Amygdala (tissue), 56 donors: ENCODE measurements at regions not wholly inside any gene's neighbourhood (a gene's known extent, or its start where the extent isn't known, plus 50 kb on each side); places are given as distances from the start of the nearest gene placed in this dataset.

Experiments used
- DNase-seq, 56 donors: peaks; one replicate each; lab custom pipeline; 2025; lab: John Stamatoyannopoulos, UW

DNA sequence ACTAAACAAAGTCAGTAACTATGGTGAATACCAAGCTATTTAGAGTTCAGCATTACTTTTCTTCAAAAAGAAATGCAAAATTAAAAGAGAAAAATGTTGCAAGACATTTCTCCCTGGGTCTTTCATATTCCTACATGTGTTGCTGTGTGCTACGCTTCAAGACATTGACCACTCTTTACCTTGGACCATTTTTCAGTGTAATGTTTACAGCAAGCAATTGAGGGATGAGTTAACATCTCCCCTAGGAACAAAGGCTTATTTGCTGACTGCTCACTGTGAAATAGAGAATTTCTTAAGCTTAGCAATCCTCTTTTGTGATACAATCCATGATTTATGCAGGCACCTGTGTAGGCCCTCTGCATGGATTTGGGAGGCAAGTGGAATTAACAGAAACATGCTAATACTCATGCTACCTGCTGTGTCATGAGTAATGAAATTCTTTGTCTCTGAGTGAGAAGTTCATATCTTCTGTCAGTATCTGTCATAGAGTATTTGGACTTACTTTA is 1202.9 kb upstream of the CDH8 start:
- no peak for DNase-seq

DNA sequence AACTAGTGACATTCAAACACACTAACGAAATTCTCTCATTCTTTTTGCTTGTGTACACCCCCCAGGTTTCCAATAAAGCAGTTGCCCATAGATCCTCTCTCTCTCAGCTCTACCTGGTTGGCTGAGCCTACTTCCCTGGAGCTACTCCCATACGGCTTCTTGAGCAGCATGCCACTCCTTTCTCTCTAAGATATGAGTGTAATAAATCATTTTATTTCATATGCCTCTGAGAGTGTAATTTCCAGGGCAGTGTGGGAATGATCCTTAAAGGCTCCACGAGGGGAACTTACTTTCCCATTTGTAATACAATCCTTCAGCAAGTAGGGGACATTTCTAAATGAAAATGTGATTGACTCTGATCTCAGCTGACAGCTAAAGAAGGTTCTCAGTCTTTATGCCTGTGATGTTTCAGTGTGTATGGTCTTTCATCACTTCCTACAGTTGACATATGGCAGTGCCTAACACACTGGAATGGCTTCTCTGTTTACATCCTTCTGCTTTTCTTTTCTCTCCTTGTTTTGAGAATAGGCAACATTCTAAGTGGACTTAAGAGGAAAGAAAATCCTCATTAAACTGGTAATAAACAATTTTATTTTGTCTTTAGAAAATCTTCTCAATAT is 1194.3 kb upstream of the CDH8 start:
- DNase-seq: no peak

DNA sequence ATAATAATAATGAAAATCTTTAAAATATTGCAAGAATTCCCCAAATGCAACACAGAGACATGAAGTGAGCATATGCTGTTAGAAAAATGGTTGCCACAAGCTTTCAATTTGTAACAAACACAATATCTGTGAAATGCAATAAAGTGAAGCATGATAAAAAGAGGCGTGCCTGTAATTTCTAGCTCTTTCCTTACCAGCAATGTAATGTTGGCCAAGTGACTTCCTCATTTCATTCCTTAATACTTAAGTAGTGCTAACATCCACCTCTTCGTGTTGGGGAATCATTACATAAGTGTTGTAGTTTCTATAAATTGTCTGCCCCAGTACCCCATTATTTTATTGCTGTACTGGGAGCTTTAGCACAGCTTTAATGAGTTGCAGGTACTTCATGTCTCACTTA is 1192.0 kb upstream of the CDH8 start:
- no peak for DNase-seq

DNA sequence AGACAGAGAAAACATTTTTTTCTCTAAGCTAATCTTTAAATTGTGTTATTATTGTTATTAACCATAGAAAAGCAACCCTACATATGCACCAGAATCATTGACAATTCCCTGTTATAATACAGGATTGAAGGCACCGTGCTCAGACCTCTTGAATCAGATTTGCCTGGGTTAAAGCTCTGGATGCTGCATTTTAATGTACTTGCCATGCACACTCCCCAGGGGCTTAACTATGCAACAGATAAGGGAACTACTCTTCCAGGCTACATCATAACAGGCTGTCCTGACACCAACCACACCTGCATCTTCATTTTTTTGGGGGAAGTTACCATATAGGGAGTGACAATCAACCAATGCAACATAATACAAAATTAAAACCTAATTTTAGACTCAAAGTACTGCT is 1187.6 kb upstream of the CDH8 start:
- DNase-seq: no peak

DNA sequence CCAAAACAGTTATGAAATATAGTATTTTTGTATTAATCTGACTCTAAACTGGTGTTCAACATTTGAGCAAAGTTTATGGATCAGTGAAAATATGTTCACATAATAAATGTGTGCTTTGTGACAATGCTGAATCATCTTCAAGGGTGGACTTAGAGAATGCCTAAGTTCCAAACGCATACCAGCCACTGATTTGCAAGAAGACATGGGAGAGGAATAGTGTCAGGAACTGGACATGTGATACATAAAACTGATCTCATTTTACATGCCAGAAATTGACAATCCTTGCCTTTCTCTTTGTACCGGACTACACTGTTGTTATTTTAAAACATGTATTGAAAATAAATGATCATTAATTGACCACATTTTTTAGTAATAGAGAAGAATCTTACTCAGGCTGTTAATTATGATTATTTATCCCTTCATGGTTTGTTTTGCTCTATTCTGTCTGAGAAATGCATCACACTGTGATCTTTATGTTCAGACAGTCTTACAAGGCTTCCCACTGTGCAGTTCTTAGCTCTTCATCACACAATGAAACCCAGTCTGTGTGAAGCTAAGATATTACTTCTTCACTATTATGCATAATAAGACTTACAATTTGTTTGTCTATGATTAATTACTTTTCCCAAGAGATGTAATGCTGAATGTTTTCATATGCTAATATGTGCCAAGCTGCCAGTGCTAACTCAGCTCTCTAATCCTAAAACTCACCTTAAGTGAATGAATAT is 1180.6 kb upstream of the CDH8 start:
- DNase-seq: no peak

DNA sequence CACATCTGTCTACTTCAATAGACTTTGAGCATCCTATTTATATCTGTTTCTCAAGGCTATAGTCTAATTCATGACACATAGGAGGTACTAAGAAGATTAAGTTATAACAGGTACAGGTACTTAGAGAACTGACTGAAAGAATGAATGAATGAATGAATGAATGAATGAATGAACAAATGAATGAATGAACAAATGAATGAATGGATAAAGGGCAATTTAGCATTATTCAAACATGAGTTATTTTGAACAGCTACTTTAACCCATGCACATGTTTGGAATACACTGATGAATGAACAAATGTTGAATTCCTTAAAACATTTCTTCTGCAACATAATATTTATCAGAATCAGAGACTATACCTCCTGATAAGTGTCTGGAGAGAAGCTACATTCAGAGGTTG is 1165.6 kb upstream of the CDH8 start:
- no peak for DNase-seq

DNA sequence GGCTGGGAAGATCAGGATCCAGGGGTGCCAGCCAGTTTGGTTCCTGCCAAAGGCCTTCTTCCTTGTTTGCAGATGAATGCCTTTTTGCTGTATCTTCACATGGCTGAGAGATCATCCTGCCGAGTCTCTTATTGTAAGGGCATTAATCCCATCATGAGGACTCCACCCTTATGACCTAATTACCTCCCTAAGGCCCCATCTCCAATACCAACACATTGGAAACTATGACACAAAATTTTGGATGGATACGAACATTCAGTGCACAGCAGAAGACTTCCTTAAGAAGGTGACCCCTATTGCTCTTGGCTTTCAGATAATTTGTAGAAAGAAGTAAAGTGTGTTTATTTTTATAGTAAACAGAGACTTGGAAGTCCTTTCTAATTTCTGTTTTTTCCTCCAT is 1164.7 kb upstream of the CDH8 start:
- DNase-seq: no peak

DNA sequence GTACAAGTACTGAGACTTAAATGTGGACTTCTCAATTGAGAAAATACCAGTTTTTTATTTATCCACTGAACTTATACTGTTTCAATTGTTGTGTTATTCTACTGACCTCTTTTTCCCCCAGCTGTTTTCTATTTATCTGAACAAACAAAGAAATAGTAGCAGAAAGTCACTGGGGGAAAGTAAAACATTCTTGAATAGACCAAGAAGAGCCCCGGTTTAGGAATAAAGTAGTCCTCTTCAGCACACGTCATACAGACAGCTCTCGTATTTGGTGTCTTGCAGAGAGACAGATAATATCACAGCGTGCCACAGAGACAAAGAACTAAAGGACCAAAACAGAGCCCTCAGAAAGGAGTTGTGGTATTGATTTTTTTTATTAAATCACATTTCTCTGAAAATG is 1159.1 kb upstream of the CDH8 start:
- no peak for DNase-seq

DNA sequence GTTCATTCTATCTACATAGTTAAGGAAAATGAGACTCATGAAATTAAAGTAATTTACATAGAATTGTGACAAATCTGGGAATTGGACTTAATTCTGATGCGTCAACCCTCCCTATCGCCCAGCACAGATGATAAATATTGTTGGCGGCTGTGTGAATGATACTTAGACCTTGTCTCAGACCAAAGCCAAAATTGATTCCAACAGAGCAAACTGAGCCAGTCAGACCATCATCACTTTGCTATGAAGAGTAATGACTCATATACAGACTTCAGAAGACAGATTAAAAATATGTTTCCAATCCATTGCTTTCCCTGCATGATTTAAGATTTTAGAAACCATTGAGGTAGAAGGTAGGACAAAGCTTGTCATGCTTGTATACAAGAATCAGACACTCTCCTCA is 1156.7 kb upstream of the CDH8 start:
- no peak for DNase-seq

DNA sequence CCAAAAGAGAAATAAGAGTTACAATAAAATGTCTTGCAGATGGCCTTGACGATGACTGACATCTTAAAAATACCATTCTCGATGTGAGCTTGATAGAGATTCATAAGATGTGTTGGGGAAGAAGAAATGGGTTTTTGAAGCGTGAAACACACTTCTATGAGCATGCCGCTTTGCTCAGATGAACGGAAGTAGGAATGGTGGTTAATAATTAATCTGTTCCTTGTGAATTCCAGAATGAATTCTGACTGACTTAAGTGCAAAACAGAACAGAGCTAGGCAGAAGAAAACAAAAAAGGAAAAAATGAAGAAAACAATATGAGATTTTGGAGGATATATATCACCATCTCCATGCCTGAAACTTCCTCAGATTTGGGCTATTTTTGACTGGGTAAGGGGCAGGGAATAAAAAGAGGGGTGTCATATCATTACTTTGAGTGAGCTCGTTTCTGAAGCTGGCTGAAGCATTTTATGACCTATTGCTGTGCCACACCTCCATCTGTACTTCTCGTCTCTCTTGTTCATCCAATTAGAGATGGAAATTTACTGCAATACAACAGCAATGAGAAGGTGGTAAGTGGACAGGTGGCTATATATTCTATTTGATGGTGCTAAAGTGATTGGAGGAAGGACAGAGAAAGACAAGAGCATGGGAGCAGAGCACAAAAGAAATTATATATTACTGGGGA is 1152.0 kb upstream of the CDH8 start:
- DNase-seq: no peak

DNA sequence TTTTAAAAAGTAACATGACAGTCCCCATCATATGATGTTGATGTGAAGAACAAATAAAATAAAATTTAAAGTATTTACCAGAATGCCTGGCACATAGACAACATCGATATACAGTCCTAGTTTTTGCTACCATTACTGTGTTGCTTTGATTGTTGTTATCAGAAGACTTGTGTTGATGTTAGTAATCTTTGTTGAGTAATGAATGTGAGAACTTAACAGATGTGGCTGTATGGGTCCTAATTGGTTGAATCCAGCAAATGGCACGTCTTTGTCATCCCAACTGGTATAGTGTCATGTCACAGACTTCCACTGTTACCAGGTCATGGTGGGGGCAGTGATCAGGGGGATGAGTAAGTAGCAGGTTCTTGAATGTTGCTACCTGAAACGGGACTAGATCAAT is 1151.4 kb upstream of the CDH8 start:
- no peak for DNase-seq

DNA sequence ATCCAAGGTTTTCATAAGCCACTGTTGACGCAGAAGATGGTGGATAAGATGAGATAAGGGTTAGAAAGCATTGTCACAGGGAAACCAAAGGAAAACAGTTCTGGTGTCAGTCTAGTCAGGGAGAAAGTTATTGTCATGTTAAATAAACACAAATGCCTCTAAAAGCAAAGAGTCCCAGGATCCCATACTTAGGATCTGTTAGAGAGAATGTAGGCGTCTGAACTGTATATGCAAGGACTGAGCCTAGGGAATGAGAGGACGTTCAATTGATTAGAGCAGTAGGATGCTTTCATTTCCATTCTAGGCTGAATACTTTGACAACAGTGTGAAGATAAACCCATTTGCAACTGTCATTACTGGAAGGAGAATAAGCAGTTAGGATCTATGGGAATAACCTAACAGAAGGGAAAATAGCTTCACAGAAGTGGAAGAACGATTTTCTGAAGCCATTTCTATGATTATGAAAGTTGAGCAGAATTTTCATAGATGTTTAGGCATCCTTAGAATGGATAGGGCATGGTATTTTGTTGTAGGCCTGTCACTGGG is 1149.1 kb upstream of the CDH8 start:
- no peak for DNase-seq

DNA sequence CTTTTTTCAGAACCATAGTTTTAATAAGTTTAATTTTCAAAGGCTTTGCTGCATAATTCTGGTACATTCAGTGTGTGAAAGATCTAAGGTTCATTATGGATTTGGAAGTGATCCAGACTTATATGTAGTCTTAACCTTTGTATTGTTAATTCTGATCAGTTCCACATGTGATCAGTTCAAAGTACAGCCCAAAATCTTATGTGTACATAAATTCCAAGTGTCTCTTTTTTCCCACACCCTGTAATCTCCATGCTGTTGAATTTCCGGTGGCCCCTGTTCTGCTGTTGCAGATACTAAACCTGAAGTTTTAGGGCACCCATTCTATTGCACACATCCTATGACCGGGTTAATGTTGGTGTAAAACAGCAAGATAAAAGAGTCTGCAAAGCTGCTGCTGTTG is 1147.5 kb upstream of the CDH8 start:
- DNase-seq: no peak

DNA sequence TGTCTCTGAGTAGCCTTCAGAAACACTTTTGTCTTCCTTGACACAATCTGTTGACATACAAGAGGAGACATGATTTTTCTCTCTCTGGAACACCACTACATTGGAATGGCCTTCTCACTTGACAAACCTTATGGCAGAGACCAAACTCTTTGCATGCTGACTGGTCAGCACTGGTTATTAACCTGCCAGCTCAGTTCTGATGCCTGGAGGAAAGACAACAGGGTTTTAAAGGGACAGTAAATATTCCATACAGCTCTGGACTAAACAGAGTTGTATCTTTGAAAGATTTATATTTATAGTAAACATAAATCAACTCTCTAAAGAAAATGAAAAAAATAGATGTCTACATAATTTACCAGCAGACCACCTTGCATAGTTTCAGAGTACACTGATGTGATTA is 1139.1 kb upstream of the CDH8 start:
- DNase-seq: no peak

DNA sequence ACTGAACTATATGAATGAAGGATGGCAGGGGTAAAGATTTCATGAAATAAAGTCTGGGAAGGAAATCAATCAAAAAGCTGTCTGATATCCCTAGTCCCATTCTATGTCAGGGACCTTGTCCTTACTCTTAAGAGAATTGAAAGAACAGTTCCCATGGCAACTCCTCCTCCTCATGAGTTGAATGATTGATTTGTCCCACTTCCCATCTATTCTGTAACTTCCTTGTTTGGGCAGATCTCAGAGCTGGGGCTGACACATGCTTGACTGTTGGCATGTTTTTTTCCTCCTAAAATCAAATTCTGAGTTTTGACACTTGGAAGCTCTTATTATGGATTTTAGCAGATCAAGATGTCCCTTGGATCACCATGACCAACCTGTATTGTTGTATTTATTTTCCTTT is 1138.6 kb upstream of the CDH8 start:
- DNase-seq: no peak

DNA sequence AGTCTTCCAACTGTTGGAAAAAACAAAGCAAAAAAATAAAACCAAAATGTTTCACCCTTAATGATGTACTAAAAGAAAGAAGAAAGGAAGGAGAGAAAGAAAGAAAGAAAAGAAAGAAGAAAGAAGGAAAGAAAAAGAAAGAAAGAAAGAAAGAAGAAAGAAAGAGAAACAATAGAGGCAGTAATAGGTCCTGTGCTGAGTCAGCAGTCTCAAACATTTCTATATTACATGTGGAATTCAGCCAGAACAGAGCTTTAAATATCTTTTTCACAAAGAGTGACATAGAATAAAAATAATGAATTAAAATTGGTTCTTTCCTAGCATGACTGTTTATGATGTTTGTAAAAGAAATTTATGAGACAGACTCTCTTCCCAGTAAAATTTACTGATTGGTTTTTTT is 1135.3 kb upstream of the CDH8 start:
- DNase-seq: no peak

DNA sequence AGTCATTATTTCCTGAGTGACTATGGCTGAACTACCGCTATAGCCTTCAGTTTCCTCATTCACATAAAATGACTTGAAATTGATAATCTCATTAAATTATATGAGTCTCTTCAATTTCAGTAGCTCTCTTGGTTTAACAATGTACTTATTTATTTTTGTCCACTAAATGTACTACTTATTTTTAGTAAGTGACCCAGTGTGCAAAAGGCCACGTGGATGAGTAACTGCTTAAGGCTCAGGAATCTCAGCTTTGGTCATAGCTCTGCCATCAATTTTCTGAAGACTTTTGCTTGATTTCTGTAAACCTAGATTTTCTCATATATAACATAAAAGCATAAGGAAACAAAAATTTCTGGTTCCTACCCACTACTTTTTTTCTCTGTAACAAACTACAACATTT is 1132.9 kb upstream of the CDH8 start:
- no peak for DNase-seq

DNA sequence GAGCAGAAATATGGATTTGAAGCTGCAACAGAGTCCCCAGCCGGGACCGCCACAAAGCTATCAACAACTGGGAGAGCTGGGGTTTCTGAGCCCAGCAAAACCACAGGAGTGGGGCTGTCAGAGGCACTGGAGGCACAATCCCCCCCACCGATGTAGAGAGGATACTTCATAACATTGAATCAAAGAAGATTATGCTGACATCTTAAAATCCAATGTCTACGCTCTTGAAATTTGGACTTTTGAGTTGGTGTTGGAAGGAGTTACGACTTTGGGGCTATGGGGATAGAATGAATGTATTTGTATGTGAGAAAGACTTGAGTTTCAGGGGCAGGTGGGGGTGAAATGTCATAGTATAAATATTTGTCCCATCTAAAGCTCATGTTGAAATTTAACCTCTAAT is 1121.6 kb upstream of the CDH8 start:
- DNase-seq: no peak

DNA sequence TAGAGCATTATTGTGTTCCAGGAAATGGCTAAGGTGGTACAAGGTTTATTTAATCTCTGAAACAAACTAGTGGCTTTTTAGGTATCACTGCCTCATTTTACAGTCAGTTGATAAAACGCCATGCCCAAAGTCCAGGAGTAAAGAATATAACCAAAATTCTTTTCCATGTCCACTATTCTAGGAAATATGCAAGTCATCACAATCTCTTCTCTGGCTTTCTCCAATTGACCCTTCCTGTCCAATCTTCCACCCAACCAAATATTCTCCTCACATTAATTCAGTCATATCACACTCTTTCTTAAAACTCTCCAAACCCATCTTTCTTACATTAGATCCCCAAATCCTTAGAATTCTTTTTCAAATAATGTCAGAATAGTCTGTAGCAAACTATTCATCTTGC is 1110.0 kb upstream of the CDH8 start:
- DNase-seq: no peak

DNA sequence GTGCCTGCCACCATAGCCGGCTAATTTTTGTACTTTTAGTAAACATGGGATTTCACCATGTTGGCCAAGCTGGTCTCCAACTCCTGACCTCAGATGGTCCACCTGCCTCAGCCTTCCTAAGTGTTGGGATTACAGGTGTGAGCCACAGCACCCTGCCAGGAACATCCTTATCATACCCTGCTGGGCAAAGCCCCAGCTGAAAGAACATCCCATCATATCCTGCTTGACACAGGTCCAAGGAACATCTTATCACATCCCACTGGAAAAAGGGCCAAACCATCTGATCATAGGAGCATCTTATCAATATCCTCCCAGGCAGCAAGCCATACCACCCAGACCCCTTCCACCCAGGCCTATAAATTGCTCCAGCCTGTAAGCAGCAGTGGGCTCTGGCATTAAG is 1109.2 kb upstream of the CDH8 start:
- DNase-seq: no peak

DNA sequence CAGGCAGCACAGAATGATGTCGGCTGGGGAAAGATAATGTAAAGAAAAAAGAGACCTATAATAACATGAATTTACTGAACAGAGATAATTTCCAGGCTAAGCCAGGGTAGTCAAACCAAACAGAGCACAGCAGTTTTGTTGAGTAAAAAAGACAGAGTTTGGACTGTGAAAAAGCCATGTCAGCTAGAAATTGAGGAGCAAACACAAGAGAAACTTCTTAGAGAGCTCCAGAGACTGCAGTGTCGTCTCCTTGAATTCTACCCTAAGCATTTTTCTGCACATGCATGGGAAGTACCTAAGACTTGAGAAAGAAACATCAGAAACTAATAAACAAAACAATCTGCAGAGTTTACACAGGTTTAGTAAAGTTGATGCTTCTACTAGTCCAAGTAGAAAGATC is 1098.8 kb upstream of the CDH8 start:
- no peak for DNase-seq

DNA sequence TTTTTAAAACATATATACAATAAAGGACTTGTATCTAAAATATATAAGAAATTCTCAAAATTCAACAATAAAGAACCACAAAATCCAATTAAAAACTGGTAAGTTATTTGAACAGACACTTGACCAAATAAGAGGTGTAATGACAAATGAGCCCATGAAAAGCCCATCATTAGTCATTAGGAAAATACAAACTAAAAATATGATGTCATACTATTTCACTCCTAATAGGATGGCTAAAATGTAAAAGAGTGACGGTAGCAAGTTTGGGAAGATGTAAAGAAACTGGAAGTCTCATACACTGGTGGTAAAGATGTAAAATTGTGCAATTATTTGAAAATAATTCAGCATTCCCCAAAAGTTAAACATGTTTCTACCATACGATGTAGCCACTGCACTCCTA is 1095.3 kb upstream of the CDH8 start:
- DNase-seq: no peak
